H7 (cell line): ENCODE measurements at regions not wholly inside any gene's neighbourhood (a gene's known extent, or its start where the extent isn't known, plus 50 kb on each side); places are given as distances from the start of the nearest gene placed in this dataset.

Experiments used
- DNase-seq: peaks from one replicate; pipeline ENCODE4 v3.0.0; 2012
- H3K27me3 ChIP-seq: 2 replicates; pipeline ENCODE4 v1.6.0; 2011; ENCODE audit warnings: mild to moderate bottlenecking, low read length; ENCODE audit not compliant: control insufficient read depth, insufficient read depth
- H3K36me3 ChIP-seq: replicated peaks from 2 replicates; pipeline ENCODE4 v1.5.1; 2011; ENCODE audit warnings: low read length; ENCODE audit not compliant: control insufficient read depth, insufficient read depth
- H3K4me3 ChIP-seq: 2 replicates; pipeline ENCODE4 v1.5.1; 2011; ENCODE audit warnings: low read depth, mild to moderate bottlenecking, control low read depth, low read length, moderate library complexity; ENCODE audit not compliant: insufficient read depth

GRCh38 chr5:4676934-4677333 lies 463.2 kb upstream of the ADAMTS16 start:
- no peaks in the 10 kb centered on the region for H3K27me3 ChIP-seq
- no peak for DNase-seq
- no peaks in the 10 kb centered on the region for H3K36me3 ChIP-seq
- H3K4me3 ChIP-seq: no peak overlapping the region

GRCh38 chr5:4684946-4685345 lies 455.2 kb upstream of the ADAMTS16 start:
- Histone ChIP-seq H3K36me3 (no peaks in the 10 kb centered on the region), H3K27me3 (no peaks in the 10 kb centered on the region), H3K4me3 (no peak overlapping the region)
- no peak for DNase-seq

DNA sequence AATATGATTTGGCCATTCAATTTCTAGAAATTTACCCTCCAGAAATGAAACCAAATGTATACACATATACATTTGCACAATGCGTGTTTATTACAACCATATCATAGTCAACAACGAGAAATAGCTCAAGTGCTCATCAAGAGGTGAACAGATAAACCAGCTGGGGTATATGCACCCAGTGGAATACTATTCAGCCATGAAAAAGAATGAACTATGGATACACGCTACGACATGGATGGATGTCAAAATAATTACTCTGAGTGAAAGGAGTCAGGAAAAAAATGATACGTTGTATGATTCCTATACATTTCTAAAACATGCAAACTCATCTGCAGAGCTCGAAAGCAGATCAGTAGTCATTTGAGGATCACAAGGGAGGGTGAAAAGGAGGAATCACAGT lies 441.5 kb upstream of the ADAMTS16 start:
- DNase-seq: no peak
- no peak overlapping the region for H3K4me3 ChIP-seq
- no peaks in the 10 kb centered on the region for H3K27me3 ChIP-seq
- H3K36me3 ChIP-seq: no peaks in the 10 kb centered on the region

DNA sequence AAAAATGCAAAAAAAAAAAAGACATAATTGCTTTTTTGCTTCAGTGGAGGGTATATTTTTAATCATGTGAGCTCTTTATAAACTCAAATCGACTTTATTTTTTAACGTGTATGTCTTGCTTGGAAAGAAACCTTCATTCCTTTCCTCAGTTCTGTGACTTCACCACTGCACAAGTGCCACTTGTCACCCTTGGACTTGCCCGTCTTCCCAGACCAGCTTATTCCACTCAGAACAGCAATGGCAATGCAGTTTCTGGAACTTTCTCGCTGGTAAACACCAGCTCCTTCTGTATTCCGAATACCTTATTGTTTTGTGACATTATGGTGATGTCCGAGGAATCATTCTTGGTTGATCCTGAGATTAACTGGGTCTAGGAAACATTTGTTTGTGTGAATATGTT lies 440.5 kb upstream of the ADAMTS16 start:
- H3K4me3 ChIP-seq: no peak overlapping the region
- no peaks in the 10 kb centered on the region for H3K27me3 ChIP-seq
- DNase-seq: no peak
- no peaks in the 10 kb centered on the region for H3K36me3 ChIP-seq

- H3K36me3 ChIP-seq: no peaks in the 10 kb centered on the region
- peak; percentile 41 for DNase-seq
- H3K27me3 ChIP-seq: no peaks in the 10 kb centered on the region
- no peak overlapping the region for H3K4me3 ChIP-seq
Measured at GRCh38 chr5:4700069-4700468, 440.1 kb upstream of the ADAMTS16 start.

DNA sequence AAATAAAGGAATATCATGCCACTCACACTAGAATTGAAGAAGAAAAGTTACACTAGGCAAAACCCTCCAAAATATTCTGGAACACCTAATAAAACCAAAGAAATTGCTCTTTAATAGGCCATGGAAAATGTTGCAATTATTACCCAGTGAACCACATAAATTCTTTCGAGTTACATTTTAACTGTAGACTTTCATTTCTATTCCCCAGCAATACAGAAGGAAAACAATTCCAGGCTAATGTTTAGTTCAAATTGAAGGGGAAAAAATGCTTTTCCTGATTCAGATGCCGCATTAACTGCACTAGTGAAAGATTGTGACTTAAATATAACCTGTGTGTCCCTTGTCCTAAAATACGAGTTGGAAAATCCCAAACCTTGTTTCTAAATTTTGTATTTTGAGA lies 439.3 kb upstream of the ADAMTS16 start:
- no peak for DNase-seq
- Histone ChIP-seq H3K4me3 (no peak overlapping the region), H3K27me3 (no peaks in the 10 kb centered on the region), H3K36me3 (no peaks in the 10 kb centered on the region)

DNA sequence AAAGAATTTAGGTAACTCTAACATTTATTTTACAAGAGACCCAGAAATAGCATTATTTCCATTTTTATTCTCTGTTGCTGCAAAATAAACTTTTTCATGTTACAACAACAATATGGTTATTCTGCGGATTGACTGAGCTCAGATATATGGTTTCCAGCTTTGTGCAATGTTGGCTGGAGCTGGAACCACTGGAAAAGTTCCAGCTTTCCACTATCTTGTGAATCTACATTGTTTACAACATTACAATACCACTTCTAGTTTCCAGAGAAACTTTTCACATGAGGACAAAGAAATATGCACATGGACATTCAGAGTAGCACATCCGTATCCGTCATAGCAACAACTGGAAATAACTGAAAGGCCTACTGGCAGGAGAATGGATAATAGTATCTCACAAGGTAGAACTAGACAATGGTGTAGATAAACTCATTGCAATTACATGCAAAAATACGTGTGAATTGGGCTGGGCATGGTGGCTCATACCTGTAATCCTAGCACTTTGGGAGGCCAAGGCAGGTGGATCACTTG lies 436.1 kb upstream of the ADAMTS16 start:
- no peak for DNase-seq
- no peaks in the 10 kb centered on the region for H3K36me3 ChIP-seq
- no peaks in the 10 kb centered on the region for H3K27me3 ChIP-seq
- H3K4me3 ChIP-seq: no peak overlapping the region

- DNase-seq: no peak
- H3K27me3 ChIP-seq: no peaks in the 10 kb centered on the region
- no peaks in the 10 kb centered on the region for H3K36me3 ChIP-seq
- no peak overlapping the region for H3K4me3 ChIP-seq
Measured at GRCh38 chr5:4704951-4705350, 435.2 kb upstream of the ADAMTS16 start.

DNA sequence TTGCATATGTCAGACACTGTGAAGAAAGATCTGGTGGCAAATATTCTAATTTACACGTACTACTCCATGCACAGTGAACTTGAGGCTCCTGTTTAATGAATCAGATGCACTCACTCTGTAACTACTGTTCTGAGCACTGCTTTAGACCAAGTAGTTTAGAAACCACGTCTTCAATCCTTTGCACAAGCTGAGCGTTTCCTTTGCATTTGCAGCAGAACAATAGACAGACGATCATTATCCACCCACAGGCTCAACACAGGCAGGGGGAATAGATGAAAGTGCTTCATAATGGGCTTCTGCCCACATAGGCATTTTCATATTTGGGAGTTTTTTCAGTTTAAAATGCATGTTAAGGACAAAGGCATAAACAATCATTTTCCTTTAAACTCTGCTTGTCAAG lies 423.3 kb upstream of the ADAMTS16 start:
- Histone ChIP-seq H3K27me3 (no peaks in the 10 kb centered on the region), H3K4me3 (no peak overlapping the region), H3K36me3 (no peaks in the 10 kb centered on the region)
- no peak for DNase-seq

- DNase-seq: no peak
- H3K4me3 ChIP-seq: no peak overlapping the region
- H3K27me3 ChIP-seq: no peaks in the 10 kb centered on the region
- no peaks in the 10 kb centered on the region for H3K36me3 ChIP-seq
Measured at GRCh38 chr5:4717446-4717845, 422.7 kb upstream of the ADAMTS16 start.

DNA sequence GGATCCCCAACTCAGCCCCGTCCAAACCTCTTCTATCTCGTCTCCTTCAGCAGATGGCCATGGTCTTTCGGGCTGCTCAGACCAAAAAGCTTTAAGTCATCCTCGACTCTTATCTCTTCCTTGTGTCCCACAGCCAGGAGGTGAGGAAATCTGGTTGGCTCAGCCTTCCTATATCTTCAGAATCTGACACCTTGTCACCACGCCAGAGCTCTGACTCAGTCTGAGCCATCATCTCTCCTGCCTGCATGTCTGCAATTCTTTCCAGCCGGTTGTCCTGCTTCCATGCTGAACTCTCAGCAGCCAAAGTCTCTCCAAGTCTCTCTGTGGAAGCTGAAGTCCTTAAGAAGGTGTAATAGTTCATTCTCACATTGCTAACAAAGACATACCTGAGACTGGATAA lies 419.3 kb upstream of the ADAMTS16 start:
- no peak overlapping the region for H3K4me3 ChIP-seq
- no peaks in the 10 kb centered on the region for H3K36me3 ChIP-seq
- H3K27me3 ChIP-seq: no peaks in the 10 kb centered on the region
- no peak for DNase-seq

DNA sequence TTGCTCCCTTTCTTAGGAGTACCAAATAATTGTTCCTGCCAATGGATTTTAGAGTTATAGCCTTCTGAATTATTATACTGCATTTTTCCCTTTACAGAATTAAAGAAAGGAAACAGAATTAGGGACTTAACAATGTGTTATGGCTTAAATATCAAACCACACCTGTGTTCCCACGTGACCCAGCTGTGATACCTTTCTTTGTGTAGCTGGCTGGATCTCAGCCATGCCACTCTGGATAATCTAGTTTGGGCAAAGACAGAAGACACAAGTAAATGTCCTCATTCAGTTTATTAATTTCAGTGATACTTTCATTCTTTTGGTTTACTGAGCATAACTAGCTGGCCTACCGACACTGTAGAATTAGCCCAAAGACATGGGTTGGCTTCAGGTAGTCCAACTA lies 417.2 kb upstream of the ADAMTS16 start:
- DNase-seq: no peak
- no peaks in the 10 kb centered on the region for H3K36me3 ChIP-seq

DNA sequence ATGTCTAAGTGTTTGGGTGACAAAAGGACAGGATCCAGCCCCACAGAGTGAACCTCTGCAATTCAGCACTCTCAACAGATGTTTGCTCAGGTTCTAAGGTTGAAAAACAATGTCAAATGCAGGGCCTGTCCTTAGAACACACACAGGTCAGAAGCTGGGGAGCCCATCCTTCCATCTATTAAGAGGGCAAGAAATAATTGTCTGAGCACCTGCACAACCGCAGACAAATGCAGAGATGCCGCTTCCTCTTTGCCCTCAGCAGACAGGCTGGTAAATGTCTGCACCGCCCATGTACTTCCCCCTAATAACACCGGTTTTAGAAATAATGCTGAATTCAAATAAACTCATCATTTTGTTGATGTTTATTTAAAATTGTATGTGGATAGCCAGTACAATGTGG lies 414.5 kb upstream of the ADAMTS16 start:
- H3K27me3 ChIP-seq: no peaks in the 10 kb centered on the region
- no peak for DNase-seq
- H3K36me3 ChIP-seq: no peaks in the 10 kb centered on the region
- H3K4me3 ChIP-seq: no peak overlapping the region

More for the DNA sequence above, 417.2 kb upstream of the ADAMTS16 start:
- Histone ChIP-seq H3K4me3 (no peak overlapping the region), H3K27me3 (no peaks in the 10 kb centered on the region)

DNA sequence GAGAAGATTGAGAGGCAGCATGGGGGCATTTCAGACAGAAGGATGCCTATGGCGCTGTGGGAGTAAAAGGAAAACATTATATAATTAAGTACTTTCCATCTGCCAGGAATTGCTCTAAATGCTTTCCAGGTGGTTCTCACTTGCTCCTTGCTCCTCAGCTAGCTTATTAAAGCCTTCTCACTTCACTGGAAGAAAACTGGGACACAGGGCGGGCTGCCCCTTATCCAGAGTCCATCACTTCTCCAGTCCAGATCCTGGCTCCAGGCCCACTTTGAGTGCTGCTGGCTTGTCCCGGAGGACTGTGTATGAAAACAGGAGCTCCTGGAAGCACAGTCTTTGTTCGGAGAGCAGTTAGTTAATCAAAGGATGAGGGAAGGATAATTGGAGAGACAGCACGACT lies 409.9 kb upstream of the ADAMTS16 start:
- Histone ChIP-seq H3K27me3 (no peaks in the 10 kb centered on the region), H3K4me3 (no peak overlapping the region), H3K36me3 (no peaks in the 10 kb centered on the region)
- no peak for DNase-seq

DNA sequence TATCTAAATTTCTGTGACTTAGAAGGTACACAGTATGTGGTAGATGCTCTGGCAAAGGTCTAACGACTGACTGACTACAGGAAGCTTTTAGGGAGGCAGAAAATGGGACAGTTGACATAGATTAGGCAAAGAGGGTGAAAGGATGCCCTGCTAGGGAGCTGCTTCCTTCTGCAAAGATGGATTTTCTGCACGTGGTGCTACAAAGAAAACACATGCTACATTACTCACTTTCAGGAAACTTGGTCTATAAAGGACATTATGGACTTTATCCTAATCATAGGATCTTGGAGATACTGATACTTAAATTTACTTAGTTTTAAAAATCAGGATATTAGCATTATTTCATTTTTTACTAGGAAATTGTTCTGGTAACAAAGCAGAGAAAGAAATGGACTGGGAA lies 405.8 kb upstream of the ADAMTS16 start:
- DNase-seq: no peak
- Histone ChIP-seq H3K4me3 (no peak overlapping the region), H3K27me3 (no peaks in the 10 kb centered on the region), H3K36me3 (no peaks in the 10 kb centered on the region)

DNA sequence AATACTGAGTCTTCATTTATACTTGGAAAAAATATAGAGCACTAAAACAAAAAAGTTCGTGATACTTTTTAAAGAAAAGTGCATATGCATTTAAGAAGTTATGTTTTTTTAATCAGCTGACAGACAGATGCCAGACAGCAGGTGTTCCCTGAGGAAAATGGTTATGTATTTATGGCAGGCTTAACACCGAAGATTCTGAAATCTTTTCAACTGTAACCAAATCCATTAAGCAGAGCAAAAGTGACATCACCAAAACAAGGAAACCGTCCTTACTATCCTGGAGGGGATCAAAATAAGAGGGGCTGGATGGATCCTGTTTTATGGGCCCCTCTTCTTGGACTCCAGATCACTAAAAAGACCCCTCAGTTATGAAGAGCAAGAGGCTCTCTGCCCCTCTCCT lies 404.9 kb upstream of the ADAMTS16 start:
- no peaks in the 10 kb centered on the region for H3K27me3 ChIP-seq
- no peak for DNase-seq
- no peaks in the 10 kb centered on the region for H3K36me3 ChIP-seq
- H3K4me3 ChIP-seq: no peak overlapping the region
